ENCODE measurements at regions not wholly inside any gene's neighbourhood (a gene's known extent, or its start where the extent isn't known, plus 50 kb on each side); places are given as distances from the start of the nearest gene placed in this dataset.

- H3K79me2 ChIP-seq = no peaks in the 10 kb centered on the region
- DNase-seq (ENCODE audit: low spot score) = no peak
- TF ChIP-seq EZH2phosphoT487 (IDR thresholded peaks at IDR 0.05; ENCODE audit: low read depth, severe bottlenecking, unreplicated experiment) = no peak
- no peak for TF ChIP-seq CTCF (IDR thresholded peaks at IDR 0.05; ENCODE audit: poor library complexity)
- TF ChIP-seq EZH2 (IDR thresholded peaks at IDR 0.05; ENCODE audit: borderline replicate concordance) = no peak
- no peaks in the 10 kb centered on the region for H3K27me3 ChIP-seq
- H3K36me3 ChIP-seq (replicated peaks; ENCODE audit: insufficient read depth, low read depth) = no peaks in the 10 kb centered on the region
- H3K9me3 ChIP-seq (ENCODE audit: low read depth) = no peaks in the 10 kb centered on the region
- no peak overlapping the region for H3K4me2 ChIP-seq
- no peaks in the 10 kb centered on the region for H4K20me1 ChIP-seq (ENCODE audit: insufficient read depth, poor library complexity, severe bottlenecking)
- H2AFZ ChIP-seq = no peak overlapping the region
- H3K4me3 ChIP-seq = no peak overlapping the region
- no peaks in the 10 kb centered on the region for H3K4me1 ChIP-seq (ENCODE audit: insufficient read depth)
- no peaks in the 10 kb centered on the region for H3K9me2 ChIP-seq (replicated peaks; ENCODE audit: insufficient read depth)
- WGBS (ENCODE audit: low lambda C conversion rate, missing lambda C conversion rate) = 93% methylated on average over 1 of the region's 1 CpG
- no peak overlapping the region for H3K27ac ChIP-seq
Measured at GRCh38 chr3:154852515-154852914, 227.6 kb upstream of the MME start.

GRCh38 chr3:154851644-154852043 lies 228.5 kb upstream of the MME start:
- no peaks in the 10 kb centered on the region for H4K20me1 ChIP-seq (ENCODE audit: insufficient read depth, poor library complexity, severe bottlenecking)
- no peaks in the 10 kb centered on the region for H3K27me3 ChIP-seq
- TF ChIP-seq EZH2phosphoT487 (IDR thresholded peaks at IDR 0.05; ENCODE audit: low read depth, severe bottlenecking, unreplicated experiment) = no peak
- TF ChIP-seq EZH2 (IDR thresholded peaks at IDR 0.05; ENCODE audit: borderline replicate concordance) = no peak
- TF ChIP-seq CTCF (IDR thresholded peaks at IDR 0.05; ENCODE audit: poor library complexity) = no peak
- no peak overlapping the region for H2AFZ ChIP-seq
- H3K4me3 ChIP-seq = no peak overlapping the region
- no peak overlapping the region for H3K4me2 ChIP-seq
- H3K36me3 ChIP-seq (replicated peaks; ENCODE audit: insufficient read depth, low read depth) = no peaks in the 10 kb centered on the region
- no peaks in the 10 kb centered on the region for H3K79me2 ChIP-seq
- no peaks in the 10 kb centered on the region for H3K9me2 ChIP-seq (replicated peaks; ENCODE audit: insufficient read depth)
- no peak for DNase-seq (ENCODE audit: low spot score)
- H3K27ac ChIP-seq = no peak overlapping the region
- no peaks in the 10 kb centered on the region for H3K4me1 ChIP-seq (ENCODE audit: insufficient read depth)
- no peaks in the 10 kb centered on the region for H3K9me3 ChIP-seq (ENCODE audit: low read depth)

- Histone ChIP-seq H3K79me2 (no peaks in the 10 kb centered on the region), H3K27ac (no peak overlapping the region), H2AFZ (no peak overlapping the region), H3K9me3 (ENCODE audit: low read depth) (no peaks in the 10 kb centered on the region), H3K4me3 (no peak overlapping the region), H3K4me2 (no peak overlapping the region), H3K27me3 (no peaks in the 10 kb centered on the region), H3K9me2 (replicated peaks; ENCODE audit: insufficient read depth) (no peaks in the 10 kb centered on the region), H4K20me1 (ENCODE audit: insufficient read depth, poor library complexity, severe bottlenecking) (no peaks in the 10 kb centered on the region), H3K4me1 (ENCODE audit: insufficient read depth) (no peaks in the 10 kb centered on the region), H3K36me3 (replicated peaks; ENCODE audit: insufficient read depth, low read depth) (no peaks in the 10 kb centered on the region)
- no peak for DNase-seq (ENCODE audit: low spot score)
- TF ChIP-seq EZH2phosphoT487 (IDR thresholded peaks at IDR 0.05; ENCODE audit: low read depth, severe bottlenecking, unreplicated experiment) = no peak
- WGBS (ENCODE audit: low lambda C conversion rate, missing lambda C conversion rate) = 89% methylated on average over 2 of the region's 2 CpGs
Measured at GRCh38 chr3:154850921-154851320, 229.2 kb upstream of the MME start.

GRCh38 chr3:154849408-154849807 lies 230.7 kb upstream of the MME start:
- H4K20me1 ChIP-seq (ENCODE audit: insufficient read depth, poor library complexity, severe bottlenecking) = no peaks in the 10 kb centered on the region
- H3K4me3 ChIP-seq = no peak overlapping the region
- H3K27ac ChIP-seq = no peak overlapping the region
- H3K4me2 ChIP-seq = no peak overlapping the region
- WGBS (ENCODE audit: low lambda C conversion rate, missing lambda C conversion rate) = 74% methylated on average over 2 of the region's 2 CpGs
- no peak for DNase-seq (ENCODE audit: low spot score)
- no peaks in the 10 kb centered on the region for H3K9me2 ChIP-seq (replicated peaks; ENCODE audit: insufficient read depth)
- H3K79me2 ChIP-seq = no peaks in the 10 kb centered on the region
- no peaks in the 10 kb centered on the region for H3K36me3 ChIP-seq (replicated peaks; ENCODE audit: insufficient read depth, low read depth)
- H3K9me3 ChIP-seq (ENCODE audit: low read depth) = no peaks in the 10 kb centered on the region
- no peaks in the 10 kb centered on the region for H3K4me1 ChIP-seq (ENCODE audit: insufficient read depth)
- H2AFZ ChIP-seq = no peak overlapping the region
- H3K27me3 ChIP-seq = no peaks in the 10 kb centered on the region
- TF ChIP-seq EZH2phosphoT487 (IDR thresholded peaks at IDR 0.05; ENCODE audit: low read depth, severe bottlenecking, unreplicated experiment) (no peak), EZH2 (IDR thresholded peaks at IDR 0.05; ENCODE audit: borderline replicate concordance) (no peak), CTCF (IDR thresholded peaks at IDR 0.05; ENCODE audit: poor library complexity) (no peak)

Measured in hepatocyte (in vitro differentiated cells).